Lower lobe of right lung (tissue), 2 donors: ENCODE measurements at regions not wholly inside any gene's neighbourhood (a gene's known extent, or its start where the extent isn't known, plus 50 kb on each side); places are given as distances from the start of the nearest gene placed in this dataset.

ENCODE experiments used
- ATAC-seq, 2 donors: fragments of 200-7000 bp; cut with Tn5 transposase; one replicate each; pipeline ENCODE4 v1.9.1; 2020 to 2022; ENCODE audit warnings: mild to moderate bottlenecking in 2 of 2, moderate library complexity in 2 of 2
- DNase-seq: peaks from one replicate; pipeline ENCODE4 v3.0.0-alpha.2; 2020
- H3K27ac ChIP-seq: fragments of 200-600 bp; one replicate; pipeline ENCODE4 v1.8.0; 2022
- H3K27me3 ChIP-seq: fragments of 200-600 bp; one replicate; pipeline ENCODE4 v1.8.0; 2022; ENCODE audit warnings: low read depth
- H3K36me3 ChIP-seq: fragments of 200-600 bp; one replicate; pipeline ENCODE4 v1.8.0; 2022; ENCODE audit warnings: mild to moderate bottlenecking
- H3K4me1 ChIP-seq: fragments of 200-600 bp; one replicate; pipeline ENCODE4 v1.8.0; 2022
- H3K4me3 ChIP-seq: fragments of 200-600 bp; one replicate; pipeline ENCODE4 v1.8.0; 2022; ENCODE audit warnings: mild to moderate bottlenecking
- H3K9me3 ChIP-seq: fragments of 200-600 bp; one replicate; pipeline ENCODE4 v1.8.0; 2022
- CTCF ChIP-seq: fragments of 200-600 bp; IDR thresholded peaks from one replicate; pipeline ENCODE4 v1.8.0; 2022; ENCODE audit warnings: antibody characterized with exemption, mild to moderate bottlenecking
- intact Hi-C: fragments of 100-400 bp; cut with DNase I; formaldehyde crosslinking; loops from one replicate; pipeline ENCODE4 v1.11.0; 2022
- donor health status: DM: no; HTN: yes; CAD: no; lungs with severe emphysema.

- Histone ChIP-seq H3K27me3 (no peaks in the 10 kb centered on the region), H3K4me3 (no peak overlapping the region), H3K4me1 (no peaks in the 10 kb centered on the region), H3K36me3 (no peaks in the 10 kb centered on the region), H3K9me3 (no peaks in the 10 kb centered on the region), H3K27ac (no peak overlapping the region)
- no peak for DNase-seq
- no peak for TF ChIP-seq CTCF
- intact Hi-C loops = no loop called here
- no peak for ATAC-seq
Measured at GRCh38 chr12:67854351-67854750, 134.9 kb upstream of the IFNG-AS1 start.

- intact Hi-C loops = no loop called here
- H3K4me3 ChIP-seq = no peak overlapping the region
- no peak overlapping the region for H3K27ac ChIP-seq
- H3K9me3 ChIP-seq = no peaks in the 10 kb centered on the region
- DNase-seq (no peak), ATAC-seq (no peak)
- TF ChIP-seq CTCF = no peak
- no peaks in the 10 kb centered on the region for H3K27me3 ChIP-seq
- no peaks in the 10 kb centered on the region for H3K36me3 ChIP-seq
- no peaks in the 10 kb centered on the region for H3K4me1 ChIP-seq
Measured at GRCh38 chr12:67855103-67855502, 134.1 kb upstream of the IFNG-AS1 start.

- DNase-seq = no peak
- ATAC-seq = no peak
- Histone ChIP-seq H3K4me3 (no peak overlapping the region), H3K27me3 (no peaks in the 10 kb centered on the region), H3K36me3 (no peaks in the 10 kb centered on the region), H3K9me3 (no peaks in the 10 kb centered on the region), H3K4me1 (no peaks in the 10 kb centered on the region), H3K27ac (no peak overlapping the region)
- TF ChIP-seq CTCF = no peak
- intact Hi-C loops = no loop called here
Measured at GRCh38 chr12:67871231-67871630, 118.0 kb upstream of the IFNG-AS1 start.

- H3K27ac ChIP-seq = no peak overlapping the region
- intact Hi-C loops = no loop called here
Measured at GRCh38 chr12:67873355-67873754, 115.9 kb upstream of the IFNG-AS1 start.

GRCh38 chr12:67876305-67876915 lies 112.8 kb upstream of the IFNG-AS1 start:
- TF ChIP-seq CTCF = no peak
- intact Hi-C loops = no loop called here
- ATAC-seq (no peak), DNase-seq (no peak)
- Histone ChIP-seq H3K27ac (no peak overlapping the region), H3K4me1 (no peaks in the 10 kb centered on the region), H3K36me3 (no peaks in the 10 kb centered on the region), H3K4me3 (no peak overlapping the region), H3K27me3 (no peaks in the 10 kb centered on the region), H3K9me3 (no peaks in the 10 kb centered on the region)

More at GRCh38 chr12:67873355-67873754, 115.9 kb upstream of the IFNG-AS1 start:
- ATAC-seq (no peak), DNase-seq (no peak)
- no peaks in the 10 kb centered on the region for H3K27me3 ChIP-seq
- H3K36me3 ChIP-seq = no peaks in the 10 kb centered on the region
- TF ChIP-seq CTCF = no peak
- H3K4me1 ChIP-seq = no peaks in the 10 kb centered on the region
- H3K9me3 ChIP-seq = no peaks in the 10 kb centered on the region
- H3K4me3 ChIP-seq = no peak overlapping the region
